22Rv1 (cell line): ENCODE measurements at regions not wholly inside any gene's neighbourhood (a gene's known extent, or its start where the extent isn't known, plus 50 kb on each side); places are given as distances from the start of the nearest gene placed in this dataset.

ENCODE experiments used
- H3K27ac ChIP-seq: fragments of 450-650 bp; 2 replicates; pipeline ENCODE4 v1.5.1; 2017
- ZFX ChIP-seq: fragments of 450-650 bp; IDR thresholded peaks from 2 replicates; pipeline ENCODE4 v1.6.1; 2017; ENCODE audit warnings: antibody characterized with exemption, borderline replicate concordance
- TF ChIP-seq, protein P1 (sequence below): fragments of 450-650 bp; IDR thresholded peaks from 2 replicates; pipeline ENCODE4 v1.5.1; 2017; ENCODE audit warnings: mild to moderate bottlenecking

DNA sequence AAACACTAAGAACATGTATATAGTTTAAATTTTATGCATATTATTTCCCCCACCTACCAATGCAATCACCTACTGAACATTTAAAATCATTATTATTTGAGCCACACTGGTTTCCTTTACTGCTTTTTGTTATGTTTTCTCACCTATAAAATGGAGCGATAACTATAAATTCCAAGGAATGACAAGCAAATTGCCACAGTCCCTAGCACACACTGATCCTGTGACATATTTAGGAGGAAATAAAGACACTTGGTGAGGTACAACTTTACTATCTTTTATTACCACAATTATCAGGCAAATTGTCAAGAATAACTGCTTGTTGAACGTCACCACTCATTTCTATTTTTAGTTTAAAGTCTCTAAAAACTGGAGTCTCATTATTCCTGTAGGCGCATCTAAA lies 1693.6 kb downstream of the EFNA5 start:
- no peak for TF ChIP-seq ZFX
- TF ChIP-seq, protein P1, sequence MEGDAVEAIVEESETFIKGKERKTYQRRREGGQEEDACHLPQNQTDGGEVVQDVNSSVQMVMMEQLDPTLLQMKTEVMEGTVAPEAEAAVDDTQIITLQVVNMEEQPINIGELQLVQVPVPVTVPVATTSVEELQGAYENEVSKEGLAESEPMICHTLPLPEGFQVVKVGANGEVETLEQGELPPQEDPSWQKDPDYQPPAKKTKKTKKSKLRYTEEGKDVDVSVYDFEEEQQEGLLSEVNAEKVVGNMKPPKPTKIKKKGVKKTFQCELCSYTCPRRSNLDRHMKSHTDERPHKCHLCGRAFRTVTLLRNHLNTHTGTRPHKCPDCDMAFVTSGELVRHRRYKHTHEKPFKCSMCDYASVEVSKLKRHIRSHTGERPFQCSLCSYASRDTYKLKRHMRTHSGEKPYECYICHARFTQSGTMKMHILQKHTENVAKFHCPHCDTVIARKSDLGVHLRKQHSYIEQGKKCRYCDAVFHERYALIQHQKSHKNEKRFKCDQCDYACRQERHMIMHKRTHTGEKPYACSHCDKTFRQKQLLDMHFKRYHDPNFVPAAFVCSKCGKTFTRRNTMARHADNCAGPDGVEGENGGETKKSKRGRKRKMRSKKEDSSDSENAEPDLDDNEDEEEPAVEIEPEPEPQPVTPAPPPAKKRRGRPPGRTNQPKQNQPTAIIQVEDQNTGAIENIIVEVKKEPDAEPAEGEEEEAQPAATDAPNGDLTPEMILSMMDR, result no peak
- no peak overlapping the region for H3K27ac ChIP-seq

DNA sequence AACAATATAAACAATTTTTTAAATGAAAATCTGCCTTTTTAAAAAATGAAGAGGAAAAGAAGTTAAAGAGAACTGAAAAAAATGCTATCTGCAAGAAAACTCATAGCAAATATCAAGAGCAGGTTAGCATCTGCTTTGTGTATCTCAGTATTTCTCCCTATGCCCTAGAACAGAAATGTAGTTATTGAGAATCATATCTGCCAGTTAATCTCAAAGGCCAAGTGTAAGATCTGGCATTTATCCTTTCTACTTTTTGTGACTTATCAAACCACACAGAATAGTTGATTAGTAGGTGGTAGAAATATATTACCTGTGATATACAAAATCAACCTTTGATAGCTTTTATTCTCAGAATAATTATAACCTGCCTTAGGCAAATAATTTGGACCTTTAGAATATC lies 1699.8 kb downstream of the EFNA5 start:
- no peak overlapping the region for H3K27ac ChIP-seq
- no peak for TF ChIP-seq ZFX
- TF ChIP-seq, protein P1, result no peak

DNA sequence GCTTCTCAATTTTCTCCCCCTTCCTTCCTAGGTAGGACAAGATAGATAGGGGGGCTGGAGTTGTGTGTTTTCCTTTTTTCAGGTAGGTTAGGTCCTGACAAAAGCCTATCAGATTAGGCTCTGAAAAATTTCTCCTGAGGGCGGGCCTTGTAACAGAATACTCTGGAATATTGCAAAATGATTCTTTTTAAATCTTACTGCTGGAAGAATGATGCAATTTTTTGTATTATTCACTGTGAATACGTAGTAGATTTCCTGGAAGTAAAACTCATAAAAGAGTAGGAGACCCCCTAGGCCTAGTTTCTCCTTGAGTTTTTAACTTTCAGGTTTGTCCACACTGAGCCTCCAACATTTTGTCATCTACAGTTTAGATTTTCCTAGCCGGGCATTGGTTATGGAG lies 1701.8 kb downstream of the EFNA5 start:
- TF ChIP-seq ZFX, result no peak
- H3K27ac ChIP-seq, result no peak overlapping the region

DNA sequence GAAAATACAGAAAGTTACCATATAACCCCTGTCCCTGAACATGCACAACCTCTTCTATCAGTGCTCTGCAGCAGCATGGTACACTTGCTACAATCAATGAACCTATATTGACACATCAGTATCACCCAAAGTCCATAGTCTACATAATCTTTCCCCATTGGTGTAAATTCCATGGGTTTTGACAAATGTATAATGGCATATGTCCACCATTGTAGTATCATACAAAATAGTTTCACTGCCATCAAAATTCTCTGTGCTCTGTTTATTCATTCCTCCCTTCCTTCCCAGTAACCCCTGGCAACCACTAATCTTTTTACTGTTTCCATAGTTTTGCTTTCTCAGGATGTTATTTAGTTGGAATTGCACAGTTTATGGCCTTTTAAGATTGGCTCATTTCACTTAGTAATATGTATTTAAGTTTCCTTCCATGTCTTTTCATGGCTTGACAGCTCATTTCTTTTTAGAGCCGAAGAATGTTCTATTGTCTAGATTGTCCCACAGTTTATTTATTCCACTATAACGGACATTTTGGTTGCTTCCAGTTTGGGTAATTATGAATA lies 1707.0 kb downstream of the EFNA5 start:
- H3K27ac ChIP-seq, result no peak overlapping the region
- TF ChIP-seq, protein P1, result no peak
- no peak for TF ChIP-seq ZFX

DNA sequence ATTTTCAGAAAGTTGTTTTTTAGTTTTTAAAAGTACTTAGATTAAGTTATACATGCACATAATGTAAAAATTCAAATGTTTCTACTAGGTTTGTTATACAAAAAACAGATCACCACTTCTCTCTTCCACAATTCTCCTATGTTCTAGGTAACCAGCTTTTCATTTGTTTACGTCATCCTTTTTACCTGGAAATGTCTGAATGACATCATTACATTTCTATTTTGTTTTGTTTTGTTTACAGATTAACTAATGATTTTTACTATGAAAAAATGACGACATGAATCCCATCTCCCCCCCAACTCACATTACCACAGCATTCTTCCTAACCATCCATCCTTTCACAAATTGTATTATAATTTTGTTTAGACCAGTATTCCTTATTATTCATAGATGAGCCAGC lies 1709.2 kb downstream of the EFNA5 start:
- no peak for TF ChIP-seq ZFX
- TF ChIP-seq, protein P1, result no peak
- no peak overlapping the region for H3K27ac ChIP-seq

DNA sequence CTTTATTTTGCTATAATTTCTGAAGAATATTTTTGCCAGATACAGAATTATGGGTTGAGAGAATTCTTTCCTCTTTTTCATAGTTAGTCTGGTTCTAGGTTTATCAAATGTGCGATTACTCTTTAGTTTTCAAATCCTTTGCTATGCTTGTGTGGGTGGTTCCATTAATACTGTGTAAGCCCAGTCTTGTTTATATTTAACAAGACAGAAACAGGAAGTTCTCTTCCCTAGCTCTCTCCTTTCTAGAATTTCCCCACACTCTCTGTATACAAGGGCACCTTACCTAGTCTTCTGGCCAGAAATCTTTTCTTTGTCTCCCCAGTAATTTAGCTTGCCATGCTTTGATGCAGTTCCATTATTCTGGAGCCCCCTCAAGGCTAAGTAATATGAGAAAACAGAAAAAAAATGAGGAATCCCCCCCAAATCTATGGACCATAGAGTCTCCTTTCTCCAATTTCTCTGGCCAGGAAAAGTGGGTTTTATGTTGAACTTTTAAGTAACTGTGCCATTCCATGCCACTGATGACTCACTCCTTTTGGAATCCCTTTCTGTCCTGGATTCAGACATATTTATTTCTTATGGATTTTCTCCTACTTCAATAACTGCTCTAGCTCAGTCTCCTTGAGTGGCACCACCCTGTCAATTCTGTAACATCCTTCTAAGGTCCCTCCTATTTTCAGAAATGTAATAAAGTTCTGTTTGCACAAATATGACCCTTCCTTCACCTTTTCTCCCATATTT lies 1714.1 kb downstream of the EFNA5 start:
- TF ChIP-seq ZFX, result no peak
- TF ChIP-seq, protein P1, result no peak
- H3K27ac ChIP-seq, result no peak overlapping the region

DNA sequence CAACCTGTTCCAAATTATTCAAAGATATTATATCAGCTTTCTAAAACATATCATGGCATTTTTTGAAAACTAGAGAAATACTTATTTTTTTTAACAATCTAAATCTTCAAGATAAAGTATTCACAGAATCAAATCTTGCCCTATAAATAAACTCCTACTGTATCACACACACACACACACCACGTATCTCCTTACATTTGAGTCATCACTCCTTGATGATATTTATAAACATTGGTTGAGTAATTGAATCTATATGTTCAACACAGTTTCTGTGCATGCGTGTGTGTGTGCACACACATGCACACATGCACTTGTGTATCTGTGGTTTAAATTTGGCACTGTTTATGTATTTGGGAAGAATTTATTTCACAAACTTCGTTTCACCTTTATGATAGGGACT lies 1716.4 kb downstream of the EFNA5 start:
- TF ChIP-seq, protein P1, result no peak
- no peak for TF ChIP-seq ZFX
- H3K27ac ChIP-seq, result no peak overlapping the region

DNA sequence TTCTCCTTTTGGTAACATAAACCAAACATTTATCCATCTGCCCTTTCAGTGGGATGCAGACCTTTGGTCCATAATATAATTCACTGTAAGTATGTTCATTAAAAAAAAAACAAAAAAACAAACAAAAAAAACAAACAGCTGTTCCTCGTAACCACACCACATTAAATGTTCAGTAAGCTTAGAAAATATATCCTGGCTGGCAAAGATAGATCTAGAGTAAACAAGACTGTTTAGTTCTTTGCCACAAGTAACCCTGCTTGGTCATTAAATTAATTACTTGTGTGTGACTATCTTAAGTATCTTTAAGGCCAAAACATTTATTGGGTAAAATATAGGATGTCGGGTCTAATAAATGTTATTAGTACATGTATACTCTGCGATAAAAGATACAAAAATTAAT lies 1717.1 kb downstream of the EFNA5 start:
- TF ChIP-seq, protein P1, result no peak
- no peak for TF ChIP-seq ZFX
- no peak overlapping the region for H3K27ac ChIP-seq
